Calu3 (cell line): ENCODE measurements at regions not wholly inside any gene's neighbourhood (a gene's known extent, or its start where the extent isn't known, plus 50 kb on each side); places are given as distances from the start of the nearest gene placed in this dataset.

Experiments
- BruUV-seq: library from RNA; stranded (reverse); fragments of 400-500 nt; replicated peaks from 2 replicates; lab custom pipeline; 2021; lab: Mats Ljungman, UMichigan
- CTCF ChIA-PET: fragments of 300-600 bp; sonication (Branson Sonifier 250); formaldehyde crosslinking; loops from one replicate; lab custom pipeline; 2022; ENCODE audit warnings: antibody characterized with exemption; lab: Charles Lee
- DNase-seq: peaks from one replicate; pipeline ENCODE4 v3.0.0; 2022
- H3K27ac Mint-ChIP-seq: one replicate; pipeline ENCODE4 v1.8.0; 2022; ENCODE audit warnings: mixed read lengths; ENCODE audit not compliant: unreplicated experiment
- H3K27me3 Mint-ChIP-seq: one replicate; pipeline ENCODE4 v1.8.0; 2022; ENCODE audit warnings: mixed read lengths; ENCODE audit not compliant: unreplicated experiment
- H3K36me3 Mint-ChIP-seq: one replicate; pipeline ENCODE4 v1.8.0; 2022; ENCODE audit warnings: mild to moderate bottlenecking, moderate library complexity, mixed read lengths; ENCODE audit not compliant: insufficient read depth, unreplicated experiment
- H3K4me1 Mint-ChIP-seq: one replicate; pipeline ENCODE4 v1.8.0; 2022; ENCODE audit warnings: mild to moderate bottlenecking, low read depth, mixed read lengths; ENCODE audit not compliant: unreplicated experiment
- H3K4me3 Mint-ChIP-seq: one replicate; pipeline ENCODE4 v1.8.0; 2022; ENCODE audit warnings: mild to moderate bottlenecking, low read depth, moderate library complexity, mixed read lengths; ENCODE audit not compliant: unreplicated experiment
- H3K9me3 Mint-ChIP-seq: one replicate; pipeline ENCODE4 v1.8.0; 2022; ENCODE audit warnings: low read depth, mixed read lengths; ENCODE audit not compliant: unreplicated experiment
- CTCF ChIP-seq: fragments of 200-600 bp; IDR thresholded peaks from one replicate; pipeline ENCODE4 v1.8.0; 2022; ENCODE audit warnings: antibody characterized with exemption; ENCODE audit not compliant: unreplicated experiment
- intact Hi-C: fragments of 100-400 bp; cut with micrococcal nuclease; formaldehyde crosslinking; loops from one replicate; pipeline ENCODE4 v1.10.0; 2022; ENCODE audit not compliant: unreplicated experiment

DNA sequence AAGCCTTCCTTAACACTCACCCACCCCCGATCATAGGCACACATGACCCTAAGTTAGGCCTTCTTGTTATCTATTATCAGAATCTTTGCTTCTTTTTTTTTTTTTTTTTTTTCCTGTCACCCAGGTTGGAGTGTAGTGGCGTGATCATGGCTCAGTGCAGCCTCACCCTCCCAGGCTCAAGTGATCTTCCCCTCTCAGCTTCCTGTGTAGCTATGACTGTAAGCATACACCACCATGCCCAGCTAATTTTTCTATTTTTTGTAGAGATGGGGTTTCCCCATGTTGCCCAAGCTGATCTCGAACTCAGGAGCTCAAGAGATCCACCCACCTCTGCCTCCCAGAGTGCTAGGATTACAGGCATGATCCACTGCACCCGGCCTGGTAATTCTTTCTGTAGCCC lies 328.7 kb downstream of the NR4A2 start:
- no peaks in the 10 kb centered on the region for H3K36me3 Mint-ChIP-seq
- BruUV-seq: no TSS peak
- CTCF ChIA-PET: no interaction called here
- no peak overlapping the region for H3K4me3 Mint-ChIP-seq
- no peaks in the 10 kb centered on the region for H3K4me1 Mint-ChIP-seq
- intact Hi-C loops: no loop called here
- no peak overlapping the region for H3K27ac Mint-ChIP-seq
- DNase-seq: no peak
- no peaks in the 10 kb centered on the region for H3K9me3 Mint-ChIP-seq
- H3K27me3 Mint-ChIP-seq: no peaks in the 10 kb centered on the region
- TF ChIP-seq CTCF: no peak

GRCh38 chr2:156001851-156002250 lies 330.7 kb downstream of the NR4A2 start:
- no peak for DNase-seq
- H3K4me1 Mint-ChIP-seq: no peaks in the 10 kb centered on the region
- H3K27me3 Mint-ChIP-seq: no peaks in the 10 kb centered on the region
- H3K9me3 Mint-ChIP-seq: no peaks in the 10 kb centered on the region
- CTCF ChIA-PET: no interaction called here
- no peak overlapping the region for H3K27ac Mint-ChIP-seq
- intact Hi-C loops: no loop called here
- no peak for TF ChIP-seq CTCF
- H3K4me3 Mint-ChIP-seq: no peak overlapping the region
- no TSS peak for BruUV-seq
- no peaks in the 10 kb centered on the region for H3K36me3 Mint-ChIP-seq

DNA sequence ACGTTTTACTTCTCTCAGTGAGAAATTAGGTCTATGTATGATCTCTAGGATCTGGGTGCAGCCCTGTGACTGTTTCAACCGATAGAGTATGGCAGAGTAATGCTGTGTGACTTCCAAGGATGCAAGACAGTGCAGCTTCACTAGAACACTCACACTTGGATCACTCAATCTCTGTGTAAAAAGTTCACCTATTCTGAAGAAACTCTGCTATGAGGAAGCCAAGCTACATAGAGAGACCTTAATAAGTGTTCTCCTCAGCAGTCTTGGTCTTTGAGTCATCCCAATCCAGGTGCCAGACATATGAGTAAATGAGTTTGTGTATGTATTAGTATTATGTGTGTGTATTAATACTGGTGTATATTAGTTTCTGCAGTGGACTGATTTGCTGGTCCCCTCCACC lies 335.0 kb downstream of the NR4A2 start:
- TF ChIP-seq CTCF: no peak
- DNase-seq: no peak
- intact Hi-C loops: no loop called here
- Mint-ChIP-seq H3K9me3 (peaks cover 3% of the 10 kb centered on the region), H3K4me1 (no peaks in the 10 kb centered on the region), H3K4me3 (no peak overlapping the region), H3K27ac (no peak overlapping the region), H3K36me3 (no peaks in the 10 kb centered on the region), H3K27me3 (no peaks in the 10 kb centered on the region)
- CTCF ChIA-PET: no interaction called here
- no TSS peak for BruUV-seq

DNA sequence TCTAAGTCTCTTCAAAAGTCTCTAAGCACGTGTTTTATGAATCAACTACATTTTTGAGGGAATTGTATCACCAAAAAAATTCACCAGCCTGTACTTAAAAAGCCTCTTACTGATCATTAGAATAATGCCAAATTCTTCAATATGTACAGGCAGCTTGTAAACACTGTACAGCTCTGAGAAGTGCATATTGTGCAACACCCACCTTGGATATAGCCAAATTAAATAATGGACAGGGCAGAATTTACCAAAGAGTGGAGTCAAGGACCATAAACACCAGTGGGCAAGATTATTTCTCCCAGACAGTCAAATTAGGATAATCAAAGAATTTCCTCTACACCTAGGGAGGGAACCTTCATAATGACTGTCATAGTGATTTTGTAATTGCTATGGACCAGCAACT lies 338.2 kb downstream of the NR4A2 start:
- CTCF ChIA-PET: no interaction called here
- intact Hi-C loops: no loop called here

More for the DNA sequence above, 338.2 kb downstream of the NR4A2 start:
- peaks cover 3% of the 10 kb centered on the region for H3K9me3 Mint-ChIP-seq
- no peak overlapping the region for H3K4me3 Mint-ChIP-seq
- H3K36me3 Mint-ChIP-seq: no peaks in the 10 kb centered on the region
- no peaks in the 10 kb centered on the region for H3K27me3 Mint-ChIP-seq
- BruUV-seq: no TSS peak
- no peak for DNase-seq
- TF ChIP-seq CTCF: no peak
- H3K4me1 Mint-ChIP-seq: no peaks in the 10 kb centered on the region
- H3K27ac Mint-ChIP-seq: no peak overlapping the region
